GM12891 (cell line): ENCODE measurements at regions not wholly inside any gene's neighbourhood (a gene's known extent, or its start where the extent isn't known, plus 50 kb on each side); places are given as distances from the start of the nearest gene placed in this dataset.

ENCODE experiments used
- POLR2A ChIP-seq: IDR thresholded peaks from 2 replicates; pipeline ENCODE4 v1.6.1; 2011; ENCODE audit warnings: low read depth, low read length, control low read depth
- POLR2AphosphoS5 ChIP-seq: IDR thresholded peaks from 2 replicates; pipeline ENCODE4 v1.6.1; 2011; ENCODE audit warnings: low read depth, low read length, control low read depth
- TAF1 ChIP-seq: IDR thresholded peaks from 2 replicates; pipeline ENCODE4 v1.6.1; 2011; ENCODE audit warnings: low read depth, low read length, control low read depth

- TF ChIP-seq POLR2AphosphoS5 = no peak
- TF ChIP-seq TAF1 = no peak
- TF ChIP-seq POLR2A = no peak
Observed at GRCh38 chr4:78689700-78690323, 86.3 kb upstream of the BMP2K start.
